GM18517 (cell line): ENCODE measurements at regions not wholly inside any gene's neighbourhood (a gene's known extent, or its start where the extent isn't known, plus 50 kb on each side); places are given as distances from the start of the nearest gene placed in this dataset.

Source experiments
- ATAC-seq: cut with Tn5 transposase; IDR thresholded peaks from one replicate; pipeline ENCODE4 v1.9.1; 2021; ENCODE audit warnings: mild to moderate bottlenecking, moderate library complexity; ENCODE audit not compliant: unreplicated experiment

DNA sequence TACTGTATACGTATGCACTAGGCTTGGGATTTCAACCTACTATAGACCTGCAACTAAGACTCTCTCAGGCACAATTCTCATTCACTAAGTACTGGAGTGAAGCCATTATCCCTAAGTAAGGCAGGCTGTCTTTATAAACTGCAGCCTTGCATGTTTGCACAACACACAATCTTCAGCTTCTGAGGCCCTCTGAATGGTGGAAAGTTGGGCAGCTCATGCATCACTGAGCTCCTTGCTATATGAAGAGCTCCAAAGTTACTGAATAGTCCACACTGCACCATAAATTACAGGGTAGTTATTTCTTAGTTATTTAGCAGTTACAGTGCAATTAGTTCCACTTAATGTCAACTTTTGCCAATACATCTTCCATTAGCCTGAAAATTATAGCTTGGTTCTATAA lies 384.6 kb downstream of the BRINP1 start:
- ATAC-seq: no peak

DNA sequence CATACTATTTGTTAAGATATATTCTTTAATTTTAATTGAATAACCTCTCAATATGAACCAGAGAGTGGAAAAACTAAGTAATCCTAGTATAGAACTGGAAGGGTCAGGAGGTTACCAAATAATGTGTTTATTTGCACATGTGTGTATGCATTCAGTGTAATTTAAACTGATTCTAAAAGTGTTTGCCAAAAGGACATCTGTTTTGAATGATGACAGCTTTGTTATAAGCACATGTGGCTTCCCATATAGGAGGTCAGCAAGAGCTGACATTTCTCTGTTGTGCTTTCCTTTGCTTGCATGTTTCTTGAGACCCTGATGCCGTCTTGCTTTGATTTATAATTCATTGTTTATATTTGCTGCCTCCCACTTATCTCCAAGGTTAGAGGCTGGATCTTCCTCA lies 383.4 kb downstream of the BRINP1 start:
- ATAC-seq: no peak

DNA sequence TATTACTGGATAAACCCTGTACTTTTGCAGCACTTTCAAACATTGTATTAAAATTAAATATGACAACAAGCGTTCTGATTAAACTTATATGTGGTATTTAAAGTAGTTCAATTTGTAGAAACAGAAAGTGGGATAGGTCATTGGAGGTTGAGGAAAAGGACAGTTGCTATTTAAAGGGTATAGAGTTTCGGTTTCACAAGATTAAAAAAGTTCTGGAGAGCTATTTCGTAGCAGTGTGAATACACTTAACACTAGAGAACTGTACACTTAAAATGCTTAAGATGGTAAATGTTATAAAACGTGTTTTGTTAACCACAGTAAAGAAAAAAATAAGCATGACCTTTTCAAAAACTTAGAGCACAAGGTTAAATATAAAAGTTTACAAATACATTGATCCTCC lies 382.1 kb downstream of the BRINP1 start:
- no peak for ATAC-seq

DNA sequence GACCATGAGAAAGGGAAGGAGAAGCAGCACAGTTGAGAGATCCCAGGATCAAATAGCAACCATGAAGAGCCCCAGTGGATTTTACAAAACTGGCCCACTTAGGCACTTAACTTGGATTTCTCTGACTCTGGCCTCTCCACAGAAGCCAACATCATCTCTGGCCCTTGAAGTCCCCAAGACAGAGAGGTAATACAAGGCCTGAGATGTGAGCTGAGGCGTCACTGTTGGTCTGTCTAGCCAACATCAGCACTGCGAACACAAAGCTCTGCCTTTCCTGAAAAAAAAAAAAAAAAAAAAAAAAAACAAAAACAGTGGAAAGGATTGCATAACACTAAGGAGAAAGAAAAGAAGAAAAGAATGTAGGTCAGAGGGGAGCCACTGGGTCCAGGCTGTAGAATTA lies 378.3 kb downstream of the BRINP1 start:
- ATAC-seq: no peak

DNA sequence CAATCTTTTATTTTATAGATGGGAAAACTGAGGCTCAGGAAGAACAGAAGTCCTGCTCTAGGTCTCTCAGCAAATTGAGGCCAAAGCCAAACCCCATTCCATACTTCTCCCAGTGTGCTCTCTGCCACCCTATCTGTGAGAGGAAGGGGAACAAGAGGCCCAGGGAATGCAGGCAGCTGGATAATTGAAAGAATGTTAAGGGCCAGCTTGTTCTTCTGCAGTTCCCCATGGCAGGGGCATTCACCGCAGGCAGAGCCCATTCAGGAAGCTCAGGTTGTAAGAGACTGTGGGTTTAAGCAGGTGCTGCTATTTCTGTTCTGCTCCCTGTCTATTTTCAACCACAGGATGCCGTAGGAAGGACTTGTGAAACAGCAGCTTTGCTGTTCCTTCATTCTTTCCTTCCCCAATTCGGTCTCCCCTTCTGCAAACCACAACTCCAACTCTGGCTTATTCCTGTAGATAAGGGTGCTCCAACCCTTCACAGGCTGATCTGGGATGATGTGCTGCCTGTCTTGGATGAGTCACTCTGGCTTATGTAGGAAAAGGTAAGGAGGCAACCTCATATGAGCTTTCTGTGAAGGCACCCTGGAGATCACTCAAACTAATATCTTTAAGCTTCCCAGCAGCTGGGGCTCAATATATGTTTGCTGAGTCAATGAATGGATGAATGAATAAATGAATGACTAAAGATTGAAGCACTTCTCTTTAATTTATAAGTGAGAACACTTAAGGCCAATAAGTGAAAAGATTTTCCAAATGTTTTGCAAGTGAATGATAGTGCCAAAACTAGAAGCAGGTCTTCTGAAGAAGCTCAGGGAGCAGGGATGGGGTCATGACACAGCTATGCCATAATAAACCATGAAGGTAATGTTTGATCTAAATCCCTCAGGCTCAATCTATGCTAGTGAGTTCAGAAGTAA lies 377.6 kb downstream of the BRINP1 start:
- ATAC-seq: no peak

DNA sequence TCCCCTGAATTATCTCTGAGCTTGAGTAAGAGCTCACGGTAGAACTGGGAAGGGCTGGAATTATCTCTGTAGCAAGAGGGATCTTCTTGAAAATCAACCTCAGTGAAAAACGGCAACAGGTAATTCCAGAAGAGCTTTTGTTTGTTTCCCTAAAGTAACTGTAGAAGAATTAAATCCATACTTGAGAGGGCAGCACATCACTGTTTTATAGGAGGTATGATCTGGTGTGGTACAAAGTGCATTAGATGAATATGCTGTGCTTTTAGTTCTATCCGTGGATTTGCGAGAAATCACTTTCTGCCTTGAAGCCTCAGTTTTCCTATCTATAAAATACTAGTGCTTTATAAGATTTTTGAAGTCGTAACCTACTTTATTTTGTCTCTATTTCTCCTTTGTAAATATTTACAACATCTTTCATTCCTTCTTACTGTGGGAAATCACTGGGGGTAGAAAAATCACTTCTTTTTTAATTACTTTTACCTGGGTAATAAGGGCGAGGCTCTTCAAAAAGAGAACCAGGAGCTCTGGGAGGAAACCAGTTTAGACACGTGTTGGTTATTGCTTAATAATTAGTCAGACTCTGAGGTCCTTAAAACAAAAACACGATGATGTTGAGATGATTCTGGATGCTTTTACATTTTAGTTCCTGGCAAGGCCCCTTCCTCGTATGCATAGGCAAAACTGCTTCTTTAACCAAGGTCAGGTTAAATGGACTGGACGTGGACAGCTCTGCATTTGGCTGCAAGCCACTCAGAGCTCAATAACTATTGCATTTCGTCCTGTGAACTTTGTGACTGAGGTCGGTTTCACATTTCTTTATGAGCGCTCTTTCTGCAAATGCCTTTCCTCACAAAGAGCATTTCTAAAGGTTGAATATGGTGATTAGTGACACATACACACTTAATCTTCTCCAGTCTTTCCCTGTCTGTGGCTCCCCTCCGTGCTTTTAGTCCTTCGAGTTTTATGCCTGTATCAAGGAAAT lies 376.1 kb downstream of the BRINP1 start:
- no peak for ATAC-seq

DNA sequence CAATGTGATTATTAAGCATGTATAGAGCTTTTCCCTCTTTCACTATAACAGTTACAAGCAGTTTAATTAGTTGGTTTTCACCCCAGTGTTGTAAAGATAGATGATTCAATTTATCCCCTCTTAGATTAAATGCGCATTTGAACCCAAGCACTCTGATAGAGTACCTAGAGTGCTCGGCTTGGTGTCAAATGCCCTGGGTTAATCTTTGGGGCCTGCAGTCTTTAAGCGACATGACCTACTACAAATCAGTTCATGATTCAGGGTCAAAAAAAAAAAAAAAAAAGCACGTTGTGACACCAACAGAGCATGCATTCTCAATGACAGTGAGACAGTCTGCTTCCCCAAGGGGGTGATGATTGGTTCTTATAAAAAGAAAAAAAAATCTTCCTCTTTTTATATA lies 375.3 kb downstream of the BRINP1 start:
- ATAC-seq: no peak

DNA sequence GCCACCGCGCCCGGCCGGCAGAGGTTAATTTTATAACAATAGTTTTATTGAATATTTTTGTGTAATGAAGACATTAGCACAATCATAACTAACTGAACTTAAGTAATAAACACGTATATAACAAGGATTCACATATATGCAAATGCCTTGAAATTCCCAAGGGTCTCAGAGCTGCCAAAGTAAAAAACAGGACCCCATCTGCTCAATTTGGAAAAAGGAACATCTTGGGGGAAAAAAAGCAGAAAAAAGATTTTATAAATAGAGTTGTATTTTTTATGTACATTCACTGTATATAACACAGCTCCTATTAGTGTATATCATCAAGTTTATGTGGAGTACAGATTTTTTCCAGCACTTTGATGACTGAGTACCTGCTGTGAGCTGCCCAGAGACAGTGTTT lies 366.7 kb downstream of the BRINP1 start:
- ATAC-seq: no peak

DNA sequence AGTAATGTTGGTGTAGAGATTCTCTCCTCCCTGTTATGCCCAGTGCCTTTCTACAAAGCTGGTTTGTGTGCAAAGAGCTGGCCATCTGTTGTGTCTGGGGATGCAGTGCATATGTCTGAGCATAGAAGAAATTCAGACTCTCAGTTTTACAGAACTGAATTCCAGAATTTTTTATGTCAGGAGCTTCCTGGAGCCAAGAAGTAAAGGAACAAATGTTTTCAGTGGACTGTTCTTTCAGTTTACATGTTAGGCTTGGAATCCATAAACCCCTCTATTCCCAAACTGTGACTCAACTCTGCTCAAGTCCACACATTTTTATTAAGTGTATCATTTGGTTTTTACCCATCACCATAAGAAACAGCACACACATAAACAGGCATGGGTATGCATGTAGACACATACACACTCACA lies 366.0 kb downstream of the BRINP1 start:
- no peak for ATAC-seq

DNA sequence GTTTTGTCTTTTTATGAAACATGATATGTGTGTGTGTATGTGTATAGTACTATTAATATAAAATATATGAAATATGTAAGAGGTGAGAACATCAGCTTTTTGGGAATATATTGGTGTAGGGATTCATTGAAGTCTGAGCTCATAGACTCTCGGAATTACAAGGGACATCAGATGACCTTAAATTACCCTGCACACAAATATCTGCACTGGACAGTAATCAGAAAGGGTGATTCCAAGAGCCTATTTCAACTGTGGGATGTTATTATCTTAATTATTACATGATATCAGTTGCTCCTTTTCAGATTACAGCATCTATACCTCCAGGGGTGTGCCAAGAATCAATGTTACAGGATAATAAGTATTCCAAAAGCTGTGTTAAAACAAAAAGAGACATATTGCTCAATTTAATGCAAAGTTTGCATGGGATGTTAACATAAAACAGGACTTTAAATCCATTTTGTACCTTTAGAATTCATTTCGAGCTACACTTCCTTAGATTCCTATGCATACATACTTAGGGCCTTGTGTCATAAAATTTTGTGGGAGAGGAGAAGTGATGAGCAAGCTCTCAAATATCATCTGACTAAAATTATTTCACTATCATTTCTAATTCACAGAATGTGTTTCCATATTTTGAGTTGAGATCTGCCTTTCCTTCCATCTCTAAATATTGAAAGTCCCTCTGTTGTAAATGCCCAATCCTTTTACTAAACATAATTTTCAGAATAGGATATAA lies 365.2 kb downstream of the BRINP1 start:
- no peak for ATAC-seq

DNA sequence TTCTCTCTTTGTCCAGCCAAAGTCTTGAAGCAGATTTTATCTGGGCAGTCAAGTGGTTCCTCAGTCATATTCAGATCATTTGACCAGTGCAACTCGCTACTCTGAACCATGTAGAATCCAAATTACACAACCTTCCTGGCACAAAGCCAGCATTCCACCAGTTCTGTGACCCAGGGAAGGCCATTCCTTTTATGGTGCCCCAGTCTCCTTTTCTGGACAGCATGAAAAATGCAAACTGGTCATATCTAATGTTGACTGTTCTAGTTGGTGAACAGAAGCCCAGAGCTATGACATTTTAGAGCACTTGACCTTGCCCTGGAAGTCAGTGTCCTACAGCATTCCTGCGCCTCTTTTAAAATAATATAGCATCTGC lies 364.6 kb downstream of the BRINP1 start:
- ATAC-seq: no peak

DNA sequence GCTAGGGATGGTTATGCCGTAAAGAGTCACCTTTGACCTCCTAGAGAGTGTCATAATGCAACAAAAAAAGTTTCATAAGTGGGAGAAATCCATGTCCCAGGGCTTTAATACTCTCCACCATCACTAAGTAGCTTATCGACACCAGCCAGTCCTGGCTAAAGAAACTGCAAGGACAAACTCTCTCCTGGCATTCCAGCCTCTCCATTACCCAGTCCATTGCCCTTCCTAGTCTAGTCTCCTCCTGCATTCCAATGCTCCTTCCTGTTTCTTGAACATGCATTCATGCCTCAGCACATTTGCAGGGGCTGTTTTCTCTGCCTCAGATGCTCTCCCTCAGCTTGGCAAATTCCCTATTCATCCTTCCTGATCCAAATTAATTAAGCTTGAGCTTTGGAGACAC lies 364.1 kb downstream of the BRINP1 start:
- ATAC-seq: no peak

DNA sequence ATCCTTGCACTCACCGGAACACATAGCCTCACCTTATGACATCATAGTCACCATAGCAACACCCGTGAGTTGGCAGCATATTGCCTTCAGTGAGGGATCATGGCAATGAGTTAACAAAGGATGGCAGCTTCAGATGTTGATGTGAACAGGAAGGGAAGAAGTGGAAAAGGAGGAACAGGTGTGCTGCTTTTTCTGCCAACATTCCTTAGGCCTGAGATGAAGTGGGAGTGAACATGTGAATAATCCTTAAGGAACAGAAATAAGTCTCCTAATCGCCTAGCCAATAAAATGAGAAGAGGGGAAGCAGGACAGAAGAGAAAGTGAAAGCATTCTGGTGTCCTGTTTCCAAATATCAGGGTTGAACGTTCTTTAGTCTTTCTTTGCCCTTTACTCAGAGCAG lies 360.0 kb downstream of the BRINP1 start:
- no peak for ATAC-seq

DNA sequence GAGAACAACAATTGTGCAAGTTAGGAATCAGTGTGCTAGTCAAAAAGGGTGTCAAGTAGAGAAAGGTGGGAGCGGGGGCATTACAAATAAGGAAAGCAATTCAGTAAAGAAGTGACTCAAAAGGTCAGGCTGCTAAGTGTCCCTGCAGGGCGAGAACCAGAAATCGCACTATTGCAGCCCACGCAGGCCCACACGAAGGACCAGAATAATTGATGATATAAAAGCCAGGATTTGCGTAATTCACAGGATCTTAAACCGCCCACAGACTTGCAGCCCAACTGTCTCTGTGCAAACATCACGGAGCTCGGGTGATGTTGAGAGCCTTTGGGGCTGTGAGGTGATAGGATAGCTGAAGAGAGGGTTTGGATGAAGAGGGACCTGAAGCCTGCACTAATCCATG lies 349.0 kb downstream of the BRINP1 start:
- ATAC-seq: no peak

DNA sequence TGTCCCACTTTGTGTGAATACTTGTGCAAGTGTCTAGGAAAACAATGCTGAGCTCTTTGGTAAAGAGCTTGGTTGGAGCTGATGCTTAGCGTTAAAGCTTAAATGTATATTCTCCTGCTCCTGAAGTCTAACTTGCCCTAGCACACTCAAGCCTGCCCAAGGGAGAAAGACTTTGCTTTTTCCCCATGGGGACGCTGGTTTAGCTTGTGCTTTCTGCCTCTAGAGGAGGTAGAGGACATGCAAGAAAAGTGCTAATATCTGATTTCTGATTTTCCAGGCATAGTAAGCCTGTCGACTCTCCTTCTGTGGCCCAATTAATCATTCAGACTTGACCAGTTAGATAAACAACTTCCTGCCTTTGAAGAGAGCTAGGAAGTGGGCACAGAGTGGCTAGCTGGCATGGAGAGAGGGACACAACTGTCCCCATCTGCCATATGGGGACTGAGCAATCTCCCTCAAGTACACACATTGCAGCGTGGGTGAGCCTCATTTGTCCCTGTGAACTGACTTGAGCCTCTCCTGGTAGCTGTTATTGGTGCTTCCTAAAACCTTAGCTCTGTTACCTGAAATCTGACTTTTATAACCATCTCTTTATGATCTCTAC lies 348.4 kb downstream of the BRINP1 start:
- ATAC-seq: no peak

DNA sequence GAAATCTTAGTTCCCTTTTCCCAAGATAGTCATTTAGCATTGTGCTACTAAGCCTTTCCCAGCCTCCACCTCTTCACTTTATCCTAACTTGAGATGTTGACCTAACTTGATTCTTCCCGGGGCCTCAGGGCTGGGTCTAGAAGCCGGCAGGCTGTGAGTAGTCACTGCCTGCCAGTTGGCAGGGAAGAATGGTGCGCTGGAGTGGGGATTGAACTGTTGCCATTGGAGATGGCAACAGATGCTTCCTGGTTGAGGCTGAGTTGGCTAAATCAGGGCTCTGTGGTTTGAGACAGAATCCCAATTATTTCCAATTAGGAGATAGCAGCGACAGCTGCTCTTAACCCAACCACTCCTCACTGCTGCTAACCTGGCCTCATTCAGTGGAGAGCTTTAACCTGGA lies 343.1 kb downstream of the BRINP1 start:
- no peak for ATAC-seq

DNA sequence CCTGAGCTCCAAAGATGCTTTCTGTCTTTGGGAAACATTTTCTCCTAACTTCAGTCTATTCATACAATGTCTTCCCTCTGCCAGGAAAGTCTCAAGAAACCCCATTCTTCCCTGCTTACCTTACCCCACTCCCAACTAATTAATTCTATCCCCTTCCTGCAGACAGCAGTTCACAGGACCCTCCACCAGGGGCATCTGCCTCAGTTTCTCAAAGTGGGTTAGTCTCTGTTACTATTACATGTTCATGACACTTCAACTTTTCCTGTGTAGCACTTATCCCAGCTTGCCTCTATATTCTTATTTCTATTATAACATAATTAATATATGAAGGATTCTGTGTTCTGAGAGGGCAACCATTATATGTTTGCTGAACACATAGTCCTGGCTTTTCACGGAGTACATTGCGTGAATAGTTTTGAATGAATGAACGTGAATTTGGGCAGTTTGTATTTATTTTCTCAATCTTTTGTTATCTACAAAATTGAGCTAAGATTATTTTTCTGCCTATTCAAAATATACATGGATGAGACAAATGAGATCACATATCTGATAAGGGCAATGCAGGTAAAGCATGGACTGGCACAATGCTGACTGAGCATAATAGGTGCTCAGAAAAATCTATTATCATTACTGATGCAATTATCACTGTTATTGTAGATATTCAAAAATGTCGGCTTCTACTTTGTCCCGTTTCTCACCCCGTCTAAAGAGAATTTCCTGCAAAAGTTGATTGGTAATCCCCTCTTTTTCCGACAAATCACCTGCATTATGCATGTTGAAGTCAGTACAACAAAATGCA lies 341.1 kb downstream of the BRINP1 start:
- no peak for ATAC-seq

DNA sequence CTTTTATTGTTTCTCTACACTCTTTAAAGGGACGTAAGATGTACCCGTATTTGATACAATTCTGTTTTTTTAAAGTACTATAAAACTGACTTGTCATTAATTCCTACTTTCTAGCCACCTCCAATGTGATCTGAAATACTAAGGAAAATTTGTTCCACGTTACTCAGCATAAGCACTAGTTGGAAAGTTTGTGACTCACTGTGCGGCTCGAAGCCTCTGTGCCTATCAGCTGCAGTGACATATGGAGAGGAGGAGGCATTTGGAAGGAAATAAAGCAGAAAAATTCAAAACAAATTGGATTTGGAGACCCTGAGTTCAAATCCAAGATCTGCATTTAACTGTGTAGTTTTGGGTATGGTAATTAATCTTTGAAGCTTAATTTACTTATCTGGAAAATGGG lies 339.3 kb downstream of the BRINP1 start:
- no peak for ATAC-seq

DNA sequence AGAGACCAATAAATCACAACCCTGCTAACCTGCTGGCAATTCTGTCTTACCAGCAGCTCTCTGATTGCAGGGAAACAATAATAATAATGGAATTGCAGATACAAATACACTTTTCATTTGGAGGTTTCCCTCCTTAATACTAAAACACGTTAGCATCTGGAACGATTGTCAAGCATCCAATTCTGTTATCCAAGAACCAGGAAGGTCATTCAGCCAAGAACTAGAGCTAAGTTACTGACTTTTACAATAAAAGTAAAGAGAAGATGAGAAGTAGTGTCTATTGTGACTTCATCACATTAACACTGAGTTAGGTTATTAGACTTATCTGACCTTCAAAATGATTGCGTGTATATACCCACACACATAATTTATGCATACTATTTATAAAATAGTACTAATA lies 335.6 kb downstream of the BRINP1 start:
- ATAC-seq: no peak

DNA sequence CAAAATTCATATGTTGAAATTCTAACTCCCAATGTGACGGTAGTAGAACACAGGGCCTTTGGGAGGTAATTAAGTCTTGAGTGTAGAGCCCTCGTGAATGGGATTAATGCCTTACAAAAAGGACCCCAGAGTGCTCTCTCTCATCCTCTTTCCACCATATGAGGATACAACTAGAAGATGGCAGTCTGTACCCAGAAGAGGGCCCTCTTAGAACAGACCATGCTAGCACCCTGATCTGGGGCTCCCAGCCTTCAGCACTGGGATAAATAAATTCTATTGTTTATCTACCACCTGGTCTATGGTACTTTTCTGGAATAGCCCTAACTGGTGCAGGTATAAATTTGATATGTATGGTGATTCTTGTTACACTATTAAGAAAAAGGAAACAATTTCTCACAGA lies 332.3 kb downstream of the BRINP1 start:
- ATAC-seq: no peak
